ENCODE measurements at regions not wholly inside any gene's neighbourhood (a gene's known extent, or its start where the extent isn't known, plus 50 kb on each side); places are given as distances from the start of the nearest gene placed in this dataset.

- Histone ChIP-seq H3K4me2 (ENCODE audit: insufficient read depth in 1 of 2, low read depth in 2 of 2, low read length in 2 of 2) (no peak overlapping the region), H2BK20ac (ENCODE audit: low read length) (no peak overlapping the region), H2BK15ac (ENCODE audit: low read length) (no peak overlapping the region), H2AFZ (ENCODE audit: low read length) (no peak overlapping the region), H3K9me3 (ENCODE audit: insufficient read depth in 2 of 2, low read depth in 1 of 2, low read length in 1 of 2) (peaks cover 0 to 21% of the 10 kb centered on the region in 2 experiments; a peak in 3 of 4 replicates), H3K23me2 (ENCODE audit: low read depth, low read length) (no peaks in the 10 kb centered on the region), H3K56ac (replicated peaks; ENCODE audit: insufficient read length, low read depth, low read length) (no peak overlapping the region), H3K79me2 (ENCODE audit: control insufficient read depth in 1 of 2, insufficient read depth in 2 of 2, low read length in 2 of 2) (no peaks in the 10 kb centered on the region), H2AK5ac (ENCODE audit: low read depth, low read length) (no peak overlapping the region), H3K9ac (replicated peaks in 1 of 4; ENCODE audit: extremely low read depth in 1 of 4, low read depth in 3 of 4, low read length in 3 of 4) (no peak overlapping the region), H3K36me3 (ENCODE audit: control insufficient read depth in 2 of 4, insufficient read depth in 4 of 4, low read length in 3 of 4) (no peaks in the 10 kb centered on the region), H3K14ac (ENCODE audit: insufficient read length) (no peak overlapping the region), H3K18ac (ENCODE audit: extremely low read depth, low read length) (no peak overlapping the region), H3K27ac (ENCODE audit: low read depth, low read length) (no peak overlapping the region), H3K23ac (ENCODE audit: insufficient read length) (no peak overlapping the region), H2BK5ac (ENCODE audit: low read depth, low read length) (no peak overlapping the region), H4K20me1 (replicated peaks in 1 of 2; ENCODE audit: control insufficient read depth in 1 of 2, insufficient read depth in 2 of 2, low read length in 2 of 2) (no peaks in the 10 kb centered on the region), H2BK120ac (replicated peaks; ENCODE audit: low read depth, low read length) (no peak overlapping the region), H4K5ac (ENCODE audit: insufficient read length, low read depth, low read length) (no peak overlapping the region), H3K4me1 (replicated peaks in 1 of 4; ENCODE audit: control insufficient read depth in 3 of 4, insufficient read depth in 4 of 4, low read length in 3 of 4) (no peaks in the 10 kb centered on the region), H4K8ac (ENCODE audit: extremely low read depth, insufficient read depth, low read length) (no peak overlapping the region), H2BK12ac (ENCODE audit: low read depth, low read length) (no peak overlapping the region), H4K91ac (replicated peaks; ENCODE audit: insufficient read length, low read length) (no peak overlapping the region), H3K4ac (replicated peaks; ENCODE audit: insufficient read length, low read depth, low read length) (no peak overlapping the region), H3K79me1 (ENCODE audit: low read depth, low read length) (no peaks in the 10 kb centered on the region), H3K4me3 (ENCODE audit: extremely low read depth in 1 of 4, insufficient read depth in 2 of 4, low read depth in 3 of 4, low read length in 4 of 4) (no peak overlapping the region), H3K27me3 (replicated peaks in 1 of 4; ENCODE audit: control insufficient read depth in 3 of 4, extremely low read depth in 1 of 4, insufficient read depth in 3 of 4, low read length in 3 of 4) (no peaks in the 10 kb centered on the region)
- POLR2A ChIA-PET (ENCODE audit: partially characterized antibody), result no interaction called here
- TF ChIP-seq SP4 (IDR thresholded peaks at IDR 0.05; ENCODE audit: low read length) (no peak), SIX5 (IDR thresholded peaks at IDR 0.05; ENCODE audit: low read depth, low read length) (no peak), ATF2 (IDR thresholded peaks at IDR 0.05; ENCODE audit: low read length) (no peak), EP300 (IDR thresholded peaks at IDR 0.05; ENCODE audit: borderline replicate concordance in 1 of 2, low read depth in 2 of 2, low read length in 2 of 2) (no peak), SUZ12 (IDR thresholded peaks at IDR 0.05; ENCODE audit: low read length) (no peak)
- DNase-seq (ENCODE audit: low read depth in 1 of 2, low spot score in 2 of 2) (no peak), FAIRE-seq (no peak)
- CTCF ChIA-PET (ENCODE audit: partially characterized antibody), result no interaction called here
- WGBS, 2 experiments (ENCODE audit: extremely low coverage in 1 of 2, insufficient coverage in 1 of 2, insufficient read length in 1 of 2, insufficient replicate concordance in 2 of 2, low coverage in 1 of 2, low lambda C conversion rate in 2 of 2, missing lambda C conversion rate in 1 of 2), result 84% methylated on average over 4 of the region's 4 CpGs; no CpG with 5 or more reads in 1 of the 2 experiments
Observed at GRCh38 chr12:39205969-39206368, 237.0 kb downstream of the KIF21A start.
